HG03039 (cell line): ENCODE measurements at regions not wholly inside any gene's neighbourhood (a gene's known extent, or its start where the extent isn't known, plus 50 kb on each side); places are given as distances from the start of the nearest gene placed in this dataset.
A peak's percentile ranks its signal among the peaks of the same experiment; 100 is the strongest.

Source experiments
- ATAC-seq: cut with Tn5 transposase; IDR thresholded peaks from one replicate; pipeline ENCODE4 v1.9.1; 2021; ENCODE audit warnings: mild to moderate bottlenecking, moderate library complexity; ENCODE audit not compliant: unreplicated experiment

GRCh38 chr7:124364283-124364682 is 331.4 kb upstream of the TMEM229A start:
- ATAC-seq = no peak

- no peak for ATAC-seq
Observed at GRCh38 chr7:124354201-124354600, 321.3 kb upstream of the TMEM229A start.

- no peak for ATAC-seq
Observed at GRCh38 chr7:124351950-124352349, 319.1 kb upstream of the TMEM229A start.

GRCh38 chr7:124349443-124349842 is 316.6 kb upstream of the TMEM229A start:
- ATAC-seq = no peak

- no peak for ATAC-seq
Observed at GRCh38 chr7:124338861-124339260, 306.0 kb upstream of the TMEM229A start.

- ATAC-seq = no peak
Observed at GRCh38 chr7:124330731-124331407, 298.0 kb upstream of the TMEM229A start.

GRCh38 chr7:124328774-124329173 is 295.9 kb upstream of the TMEM229A start:
- ATAC-seq = no peak

- ATAC-seq = no peak
Observed at GRCh38 chr7:124324262-124324661, 291.4 kb upstream of the TMEM229A start.

GRCh38 chr7:124323597-124323996 is 290.7 kb upstream of the TMEM229A start:
- no peak for ATAC-seq

- ATAC-seq = no peak
Observed at GRCh38 chr7:124322561-124322960, 289.7 kb upstream of the TMEM229A start.

GRCh38 chr7:124318721-124319450 is 286.0 kb upstream of the TMEM229A start:
- ATAC-seq = no peak

GRCh38 chr7:124310934-124311390 is 278.1 kb upstream of the TMEM229A start:
- ATAC-seq = no peak

GRCh38 chr7:124308384-124308783 is 275.5 kb upstream of the TMEM229A start:
- ATAC-seq = no peak

- ATAC-seq = no peak
Observed at GRCh38 chr7:124295289-124295688, 262.4 kb upstream of the TMEM229A start.

- no peak for ATAC-seq
Observed at GRCh38 chr7:124284937-124285336, 252.1 kb upstream of the TMEM229A start.

- peak; percentile 96 for ATAC-seq
Observed at GRCh38 chr7:124276005-124276622, 243.2 kb upstream of the TMEM229A start.

GRCh38 chr7:124275411-124275810 is 242.5 kb upstream of the TMEM229A start:
- no peak for ATAC-seq

- no peak for ATAC-seq
Observed at GRCh38 chr7:124269774-124270173, 236.9 kb upstream of the TMEM229A start.

GRCh38 chr7:124267154-124267553 is 234.3 kb upstream of the TMEM229A start:
- no peak for ATAC-seq

GRCh38 chr7:124263232-124263827 is 230.5 kb upstream of the TMEM229A start:
- ATAC-seq = peak; percentile 97

- no peak for ATAC-seq
Observed at GRCh38 chr7:124261710-124262109, 228.8 kb upstream of the TMEM229A start.
